Neural cell (in vitro differentiated cells): ENCODE measurements at regions not wholly inside any gene's neighbourhood (a gene's known extent, or its start where the extent isn't known, plus 50 kb on each side); places are given as distances from the start of the nearest gene placed in this dataset.

Experiments used
- EP300 ChIP-seq: fragments of 450-650 bp; conservative IDR thresholded peaks from 2 replicates; pipeline ENCODE4 v1.6.1; 2014; ENCODE audit warnings: antibody characterized with exemption, mild to moderate bottlenecking, moderate library complexity; ENCODE audit not compliant: poor library complexity, severe bottlenecking
- EZH2 ChIP-seq: fragments of 200-600, 300-800 bp; shearing (Covaris generic), sonication (generic); IDR thresholded peaks from 2 replicates; pipeline ENCODE4 v1.6.1; 2014; ENCODE audit warnings: antibody characterized with exemption, low read length, borderline replicate concordance, mild to moderate bottlenecking; ENCODE audit not compliant: insufficient read depth, poor library complexity, severe bottlenecking
- MXI1 ChIP-seq: fragments of 450-650 bp; conservative IDR thresholded peaks from 2 replicates; pipeline ENCODE4 v1.6.1; 2014; ENCODE audit warnings: antibody characterized with exemption, mild to moderate bottlenecking; ENCODE audit not compliant: poor library complexity, severe bottlenecking
- POLR2AphosphoS5 ChIP-seq: IDR thresholded peaks from 2 replicates; pipeline ENCODE4 v1.6.1; 2012
- RAD21 ChIP-seq: fragments of 450-650 bp; conservative IDR thresholded peaks from 2 replicates; pipeline ENCODE4 v1.6.1; 2014; ENCODE audit warnings: antibody characterized with exemption, mild to moderate bottlenecking, moderate library complexity
- SMC3 ChIP-seq: fragments of 450-650 bp; conservative IDR thresholded peaks from 2 replicates; pipeline ENCODE4 v1.6.1; 2014; ENCODE audit warnings: antibody characterized with exemption, mild to moderate bottlenecking, moderate library complexity; ENCODE audit not compliant: poor library complexity
- TAF1 ChIP-seq: IDR thresholded peaks from 2 replicates; pipeline ENCODE4 v1.6.1; 2012; ENCODE audit warnings: low read depth
- TF ChIP-seq, protein P1 (sequence below): fragments of 450-650 bp; IDR thresholded peaks from 2 replicates; pipeline ENCODE4 v1.5.1; 2014; ENCODE audit warnings: antibody characterized with exemption, mild to moderate bottlenecking, moderate library complexity; ENCODE audit not compliant: poor library complexity, severe bottlenecking
- TF ChIP-seq, protein P2 (sequence below): IDR thresholded peaks from 2 replicates; pipeline ENCODE4 v1.6.1; 2012; ENCODE audit warnings: borderline replicate concordance

DNA sequence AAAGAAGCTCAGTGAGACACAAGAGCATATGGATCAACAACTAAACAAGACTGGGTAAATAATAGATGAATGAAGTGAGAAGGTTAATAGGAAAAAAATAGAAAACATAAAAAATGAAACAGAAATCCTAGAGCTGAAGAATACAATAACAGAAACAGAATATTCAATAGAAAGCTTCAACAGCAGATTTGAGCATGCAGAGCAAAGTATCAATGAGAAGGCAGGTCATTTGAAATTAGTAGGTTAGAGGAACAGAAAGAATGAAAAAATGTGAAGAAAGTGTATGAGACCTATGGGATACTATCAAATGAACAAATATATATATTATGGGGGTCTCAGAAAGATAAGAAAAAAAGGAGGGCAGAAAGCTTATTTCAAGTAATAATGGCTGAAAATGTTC lies 362.9 kb upstream of the POU3F2 start:
- no peak for TF ChIP-seq EZH2
- TF ChIP-seq, protein P1, sequence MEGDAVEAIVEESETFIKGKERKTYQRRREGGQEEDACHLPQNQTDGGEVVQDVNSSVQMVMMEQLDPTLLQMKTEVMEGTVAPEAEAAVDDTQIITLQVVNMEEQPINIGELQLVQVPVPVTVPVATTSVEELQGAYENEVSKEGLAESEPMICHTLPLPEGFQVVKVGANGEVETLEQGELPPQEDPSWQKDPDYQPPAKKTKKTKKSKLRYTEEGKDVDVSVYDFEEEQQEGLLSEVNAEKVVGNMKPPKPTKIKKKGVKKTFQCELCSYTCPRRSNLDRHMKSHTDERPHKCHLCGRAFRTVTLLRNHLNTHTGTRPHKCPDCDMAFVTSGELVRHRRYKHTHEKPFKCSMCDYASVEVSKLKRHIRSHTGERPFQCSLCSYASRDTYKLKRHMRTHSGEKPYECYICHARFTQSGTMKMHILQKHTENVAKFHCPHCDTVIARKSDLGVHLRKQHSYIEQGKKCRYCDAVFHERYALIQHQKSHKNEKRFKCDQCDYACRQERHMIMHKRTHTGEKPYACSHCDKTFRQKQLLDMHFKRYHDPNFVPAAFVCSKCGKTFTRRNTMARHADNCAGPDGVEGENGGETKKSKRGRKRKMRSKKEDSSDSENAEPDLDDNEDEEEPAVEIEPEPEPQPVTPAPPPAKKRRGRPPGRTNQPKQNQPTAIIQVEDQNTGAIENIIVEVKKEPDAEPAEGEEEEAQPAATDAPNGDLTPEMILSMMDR, result no peak
- TF ChIP-seq, protein P2, sequence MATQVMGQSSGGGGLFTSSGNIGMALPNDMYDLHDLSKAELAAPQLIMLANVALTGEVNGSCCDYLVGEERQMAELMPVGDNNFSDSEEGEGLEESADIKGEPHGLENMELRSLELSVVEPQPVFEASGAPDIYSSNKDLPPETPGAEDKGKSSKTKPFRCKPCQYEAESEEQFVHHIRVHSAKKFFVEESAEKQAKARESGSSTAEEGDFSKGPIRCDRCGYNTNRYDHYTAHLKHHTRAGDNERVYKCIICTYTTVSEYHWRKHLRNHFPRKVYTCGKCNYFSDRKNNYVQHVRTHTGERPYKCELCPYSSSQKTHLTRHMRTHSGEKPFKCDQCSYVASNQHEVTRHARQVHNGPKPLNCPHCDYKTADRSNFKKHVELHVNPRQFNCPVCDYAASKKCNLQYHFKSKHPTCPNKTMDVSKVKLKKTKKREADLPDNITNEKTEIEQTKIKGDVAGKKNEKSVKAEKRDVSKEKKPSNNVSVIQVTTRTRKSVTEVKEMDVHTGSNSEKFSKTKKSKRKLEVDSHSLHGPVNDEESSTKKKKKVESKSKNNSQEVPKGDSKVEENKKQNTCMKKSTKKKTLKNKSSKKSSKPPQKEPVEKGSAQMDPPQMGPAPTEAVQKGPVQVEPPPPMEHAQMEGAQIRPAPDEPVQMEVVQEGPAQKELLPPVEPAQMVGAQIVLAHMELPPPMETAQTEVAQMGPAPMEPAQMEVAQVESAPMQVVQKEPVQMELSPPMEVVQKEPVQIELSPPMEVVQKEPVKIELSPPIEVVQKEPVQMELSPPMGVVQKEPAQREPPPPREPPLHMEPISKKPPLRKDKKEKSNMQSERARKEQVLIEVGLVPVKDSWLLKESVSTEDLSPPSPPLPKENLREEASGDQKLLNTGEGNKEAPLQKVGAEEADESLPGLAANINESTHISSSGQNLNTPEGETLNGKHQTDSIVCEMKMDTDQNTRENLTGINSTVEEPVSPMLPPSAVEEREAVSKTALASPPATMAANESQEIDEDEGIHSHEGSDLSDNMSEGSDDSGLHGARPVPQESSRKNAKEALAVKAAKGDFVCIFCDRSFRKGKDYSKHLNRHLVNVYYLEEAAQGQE, result no peak
- no peak for TF ChIP-seq POLR2AphosphoS5
- no peak for TF ChIP-seq TAF1
- no peak for TF ChIP-seq RAD21
- no peak for TF ChIP-seq EP300
- TF ChIP-seq MXI1, result no peak
- no peak for TF ChIP-seq SMC3
